Esophagus muscularis mucosa (tissue), 4 donors: ENCODE measurements at regions not wholly inside any gene's neighbourhood (a gene's known extent, or its start where the extent isn't known, plus 50 kb on each side); places are given as distances from the start of the nearest gene placed in this dataset.

ENCODE experiments used
- DNase-seq: peaks from one replicate; pipeline ENCODE4 v3.0.0-alpha.2; 2017; ENCODE audit errors: extremely low spot score
- H3K27ac ChIP-seq, 4 donors: fragments of 200-600 bp; sonication (generic); replicated peaks in 1 of 4; 1 replicate in 3 of 4; 2 replicates in 1 of 4; pipeline ENCODE4 v1.5.1; 2016 to 2019; ENCODE audit warnings: mild to moderate bottlenecking in 1 of 4
- H3K27me3 ChIP-seq, 4 donors: fragments of 200-600 bp; sonication (generic); one replicate each; pipeline versions ENCODE4 v1.5.1 to v1.6.0; 2016 to 2019
- H3K36me3 ChIP-seq, 4 donors: fragments of 200-600 bp; sonication (generic); one replicate each; pipeline ENCODE4 v1.5.1; 2016 to 2019
- H3K4me1 ChIP-seq, 4 donors: fragments of 200-600 bp; sonication (generic); one replicate each; pipeline ENCODE4 v1.5.1; 2016 to 2019
- H3K4me3 ChIP-seq, 4 donors: fragments of 200-600 bp; sonication (generic); 1 replicate in 2 of 4; 2 replicates in 2 of 4; pipeline ENCODE4 v1.5.1; 2016 to 2019; ENCODE audit warnings: mild to moderate bottlenecking in 4 of 4, moderate library complexity in 1 of 4
- H3K9me3 ChIP-seq, 4 donors: fragments of 200-600 bp; sonication (generic); 1 replicate in 3 of 4; 2 replicates in 1 of 4; pipeline ENCODE4 v1.5.1; 2016 to 2019
- CTCF ChIP-seq, 3 experiments: fragments of 200-600 bp in 2 of 3; fragments of 450-650 bp in 1 of 3; sonication (generic) in 2 of 3; IDR thresholded peaks; one replicate each; pipeline ENCODE4 v1.5.1; 2017 to 2019; ENCODE audit warnings: antibody characterized with exemption in 3 of 3, mild to moderate bottlenecking in 2 of 3, moderate library complexity in 1 of 3
- EP300 ChIP-seq: sonication (generic); formaldehyde crosslinking; IDR thresholded peaks from one replicate; pipeline ENCODE4 v1.6.1; 2017; ENCODE audit warnings: antibody characterized with exemption
- POLR2A ChIP-seq: fragments of 450-650 bp; IDR thresholded peaks from one replicate; pipeline ENCODE4 v1.6.1; 2017; ENCODE audit warnings: antibody characterized with exemption, moderate library complexity, mild to moderate bottlenecking, low read depth
- POLR2AphosphoS5 ChIP-seq, 2 donors: sonication (generic); formaldehyde crosslinking; IDR thresholded peaks; one replicate each; pipeline ENCODE4 v1.6.1; 2017; ENCODE audit warnings: antibody characterized with exemption in 2 of 2
- WGBS: methylation state at CpG from one replicate; pipeline ENCODE4 v1.1.5; 2018; 5-methylcytosine and 5-hydroxymethylcytosine counted together
- intact Hi-C: fragments of 100-400 bp; cut with DNase I; formaldehyde crosslinking; loops from one replicate; pipeline ENCODE4 v1.15.1; 2023

- Histone ChIP-seq H3K4me3 (no peak overlapping the region), H3K4me1 (no peaks in the 10 kb centered on the region), H3K9me3 (no peaks in the 10 kb centered on the region), H3K27ac (no peak overlapping the region), H3K27me3 (no peaks in the 10 kb centered on the region), H3K36me3 (no peaks in the 10 kb centered on the region)
- 83% methylated on average over 3 of the region's 3 CpGs for WGBS
- no peak for TF ChIP-seq CTCF (IDR thresholded peaks at IDR 0.05)
- TF ChIP-seq POLR2A = no peak
- TF ChIP-seq EP300 = no peak
- no peak for TF ChIP-seq POLR2AphosphoS5 (IDR thresholded peaks at IDR 0.05)
- no peak for DNase-seq
- intact Hi-C loops = no loop called here
Measured at GRCh38 chr2:82260521-82260920, 1956.0 kb upstream of the LRRTM1 start.

GRCh38 chr2:82259551-82259950 lies 1955.0 kb upstream of the LRRTM1 start:
- H3K27ac ChIP-seq = no peak overlapping the region
- no peaks in the 10 kb centered on the region for H3K4me1 ChIP-seq
- H3K27me3 ChIP-seq = no peaks in the 10 kb centered on the region
- no peak for DNase-seq
- no peak overlapping the region for H3K4me3 ChIP-seq
- 82% methylated on average over 2 of the region's 2 CpGs for WGBS
- no peaks in the 10 kb centered on the region for H3K36me3 ChIP-seq
- H3K9me3 ChIP-seq = no peaks in the 10 kb centered on the region
- intact Hi-C loops = no loop called here
- TF ChIP-seq EP300 = no peak
- TF ChIP-seq POLR2AphosphoS5 (IDR thresholded peaks at IDR 0.05) = no peak
- no peak for TF ChIP-seq CTCF (IDR thresholded peaks at IDR 0.05)
- TF ChIP-seq POLR2A = no peak

- Histone ChIP-seq H3K36me3 (no peaks in the 10 kb centered on the region), H3K27ac (no peak overlapping the region), H3K27me3 (no peaks in the 10 kb centered on the region), H3K4me1 (no peaks in the 10 kb centered on the region), H3K4me3 (no peak overlapping the region), H3K9me3 (peaks cover 0 to 3% (median 0%) of the 10 kb centered on the region in 4 donors)
- TF ChIP-seq CTCF (IDR thresholded peaks at IDR 0.05) = no peak
- TF ChIP-seq POLR2A = no peak
- no peak for TF ChIP-seq EP300
- TF ChIP-seq POLR2AphosphoS5 (IDR thresholded peaks at IDR 0.05) = no peak
- WGBS = 38% methylated on average over 2 of the region's 2 CpGs
- no peak for DNase-seq
- intact Hi-C loops = no loop called here
Measured at GRCh38 chr2:82257796-82258555, 1953.4 kb upstream of the LRRTM1 start.

GRCh38 chr2:82256983-82257632 lies 1952.6 kb upstream of the LRRTM1 start:
- no peaks in the 10 kb centered on the region for H3K4me1 ChIP-seq
- H3K4me3 ChIP-seq = no peak overlapping the region
- DNase-seq = no peak
- H3K36me3 ChIP-seq = no peaks in the 10 kb centered on the region
- TF ChIP-seq POLR2AphosphoS5 (IDR thresholded peaks at IDR 0.05) (no peak), EP300 (no peak), CTCF (IDR thresholded peaks at IDR 0.05) (no peak), POLR2A (no peak)
- no peaks in the 10 kb centered on the region for H3K27me3 ChIP-seq
- H3K27ac ChIP-seq = no peak overlapping the region
- intact Hi-C loops = no loop called here
- peaks cover 0 to 3% (median 0%) of the 10 kb centered on the region in 4 donors for H3K9me3 ChIP-seq
- 69% methylated on average over 11 of the region's 11 CpGs for WGBS
